H7 (cell line): ENCODE measurements at regions not wholly inside any gene's neighbourhood (a gene's known extent, or its start where the extent isn't known, plus 50 kb on each side); places are given as distances from the start of the nearest gene placed in this dataset.
"Not testable (repeated sequence)": the region's sequence is repeated elsewhere in the genome, so short reads cannot be mapped to it uniquely, and the experiment has no call there.

Experiments used
- DNase-seq: peaks from one replicate; pipeline ENCODE4 v3.0.0; 2012
- H3K27me3 ChIP-seq: 2 replicates; pipeline ENCODE4 v1.6.0; 2011; ENCODE audit warnings: mild to moderate bottlenecking, low read length; ENCODE audit not compliant: control insufficient read depth, insufficient read depth
- H3K36me3 ChIP-seq: replicated peaks from 2 replicates; pipeline ENCODE4 v1.5.1; 2011; ENCODE audit warnings: low read length; ENCODE audit not compliant: control insufficient read depth, insufficient read depth
- H3K4me3 ChIP-seq: 2 replicates; pipeline ENCODE4 v1.5.1; 2011; ENCODE audit warnings: low read depth, mild to moderate bottlenecking, control low read depth, low read length, moderate library complexity; ENCODE audit not compliant: insufficient read depth

DNA sequence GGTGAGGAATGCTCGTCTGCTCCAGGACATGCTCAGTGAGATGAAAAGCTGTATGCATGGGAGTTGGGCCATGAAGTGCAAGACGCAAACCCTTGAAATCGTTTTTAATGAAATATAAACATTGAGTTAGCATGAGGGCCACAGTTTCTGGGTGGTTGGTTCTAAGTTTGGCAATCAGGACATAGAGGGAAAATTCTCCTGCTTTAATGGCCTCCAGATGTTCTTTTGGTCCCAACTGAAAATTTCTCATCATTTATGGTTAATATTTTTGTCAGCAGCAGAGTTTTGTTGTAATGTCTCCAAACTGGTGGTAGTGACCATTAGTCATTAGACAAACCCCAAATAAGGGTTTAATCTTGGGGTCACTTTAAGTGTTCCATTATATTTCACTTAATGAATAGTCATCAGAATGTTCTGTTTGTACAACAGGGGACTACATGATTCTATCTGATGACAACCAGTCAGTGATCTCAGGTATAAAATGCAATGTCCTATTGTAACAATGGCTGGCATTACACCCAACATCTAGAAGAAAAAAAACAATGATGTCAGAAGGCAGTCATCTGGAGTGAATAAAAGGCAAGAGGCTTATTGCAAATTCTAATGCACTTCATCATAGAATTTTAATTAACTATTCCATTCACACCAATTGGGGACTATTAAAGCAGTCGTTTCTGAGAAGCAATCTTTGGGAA, 197.4 kb downstream of the JCAD start:
- no peak overlapping the region for H3K4me3 ChIP-seq
- no peaks in the 10 kb centered on the region for H3K27me3 ChIP-seq
- DNase-seq: no peak
- H3K36me3 ChIP-seq: no peaks in the 10 kb centered on the region

DNA sequence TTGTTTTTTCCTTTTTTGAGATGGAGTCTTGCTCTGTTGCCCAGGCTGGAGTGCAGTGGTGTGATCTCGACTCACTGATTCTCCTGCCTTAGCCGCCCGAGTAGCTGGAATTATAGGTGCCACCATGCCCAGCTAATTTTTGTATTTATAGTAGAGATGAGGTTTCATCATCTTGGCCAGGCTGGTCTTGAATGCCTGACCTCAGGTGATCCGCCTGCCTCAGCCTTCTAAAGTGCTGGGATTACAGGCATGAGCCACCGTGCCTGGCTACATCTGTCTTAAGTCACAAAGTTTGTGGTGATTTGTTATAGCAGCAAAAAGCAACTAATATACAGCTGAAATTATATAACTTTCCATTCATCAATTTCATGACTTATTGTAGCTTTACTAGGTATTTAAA, 198.2 kb downstream of the JCAD start:
- DNase-seq, H3K27me3 ChIP-seq, H3K4me3 ChIP-seq, H3K36me3 ChIP-seq: not testable (repeated sequence)

GRCh38 chr10:29860166-29860565, 199.2 kb downstream of the JCAD start:
- Histone ChIP-seq H3K36me3 (no peaks in the 10 kb centered on the region), H3K27me3 (no peaks in the 10 kb centered on the region), H3K4me3 (no peak overlapping the region)
- DNase-seq: no peak

- Histone ChIP-seq H3K4me3 (no peak overlapping the region), H3K27me3 (no peaks in the 10 kb centered on the region), H3K36me3 (no peaks in the 10 kb centered on the region)
- no peak for DNase-seq
Measured at GRCh38 chr10:29859521-29860130, 199.8 kb downstream of the JCAD start.

- Histone ChIP-seq H3K27me3 (no peaks in the 10 kb centered on the region), H3K4me3 (no peak overlapping the region), H3K36me3 (no peaks in the 10 kb centered on the region)
- no peak for DNase-seq
Measured at GRCh38 chr10:29858702-29859267, 200.6 kb downstream of the JCAD start.

DNA sequence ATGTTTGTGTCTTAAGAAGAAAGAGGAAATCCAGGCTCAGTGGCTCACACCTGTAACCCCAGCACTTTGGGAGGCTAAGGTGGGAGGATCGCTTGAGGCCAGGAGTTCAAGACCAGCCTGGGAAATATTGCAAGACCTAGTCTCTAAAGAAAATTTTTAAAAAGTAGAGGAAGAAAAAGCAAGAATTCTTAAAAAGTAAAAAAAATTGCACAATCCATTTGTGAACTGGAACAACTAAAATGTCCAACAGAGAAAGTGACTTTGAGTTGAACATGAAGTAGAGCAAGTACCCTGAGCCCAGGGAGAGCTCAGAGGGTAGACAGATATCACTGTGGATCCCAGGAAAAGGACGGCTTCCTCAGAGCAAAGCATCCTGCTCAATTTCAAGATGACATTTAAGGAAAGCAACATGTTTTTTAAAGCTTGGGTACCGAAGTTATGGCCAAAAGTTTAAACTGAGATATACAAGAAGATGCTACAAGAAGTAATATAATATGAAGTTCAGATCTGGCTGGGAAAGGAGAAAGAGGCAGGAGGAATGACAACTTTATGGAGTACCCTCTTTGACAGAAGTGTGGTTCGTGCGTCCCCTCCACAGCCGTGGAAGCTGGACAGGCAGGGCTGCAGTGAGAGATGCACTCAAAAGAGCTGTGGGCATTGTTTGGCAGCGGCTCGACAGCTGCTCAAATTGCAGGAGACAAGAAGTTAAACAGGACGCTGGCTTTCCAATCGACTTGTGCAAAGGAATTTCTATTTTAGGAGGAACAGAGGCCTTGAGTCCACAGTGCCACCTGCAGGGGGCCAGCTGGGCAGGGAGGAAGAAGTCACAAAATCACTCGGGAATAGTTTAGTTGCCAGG, 201.3 kb downstream of the JCAD start:
- peak; percentile 28 for DNase-seq
- H3K36me3 ChIP-seq: no peaks in the 10 kb centered on the region
- H3K4me3 ChIP-seq: no peak overlapping the region
- no peaks in the 10 kb centered on the region for H3K27me3 ChIP-seq

DNA sequence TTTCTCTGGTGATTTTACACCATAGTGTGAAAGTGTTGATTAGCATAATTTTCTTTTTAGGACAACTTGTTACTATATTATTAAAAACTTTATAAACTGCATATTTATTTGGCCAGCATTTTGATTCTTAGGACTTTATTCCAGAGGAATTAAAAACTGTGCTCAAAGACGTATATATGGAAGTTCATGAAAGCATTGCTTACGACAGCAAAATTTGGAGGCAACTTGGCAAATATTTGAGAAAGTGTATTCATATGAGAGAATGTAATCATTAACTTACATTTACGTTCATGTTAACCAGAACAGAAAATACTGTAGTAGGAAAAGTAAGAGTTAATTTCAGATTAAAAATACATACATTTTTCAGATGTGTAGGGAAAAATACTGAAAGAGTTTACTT, 203.1 kb downstream of the JCAD start:
- Histone ChIP-seq H3K36me3 (no peaks in the 10 kb centered on the region), H3K4me3 (no peak overlapping the region), H3K27me3 (no peaks in the 10 kb centered on the region)
- DNase-seq: no peak

DNA sequence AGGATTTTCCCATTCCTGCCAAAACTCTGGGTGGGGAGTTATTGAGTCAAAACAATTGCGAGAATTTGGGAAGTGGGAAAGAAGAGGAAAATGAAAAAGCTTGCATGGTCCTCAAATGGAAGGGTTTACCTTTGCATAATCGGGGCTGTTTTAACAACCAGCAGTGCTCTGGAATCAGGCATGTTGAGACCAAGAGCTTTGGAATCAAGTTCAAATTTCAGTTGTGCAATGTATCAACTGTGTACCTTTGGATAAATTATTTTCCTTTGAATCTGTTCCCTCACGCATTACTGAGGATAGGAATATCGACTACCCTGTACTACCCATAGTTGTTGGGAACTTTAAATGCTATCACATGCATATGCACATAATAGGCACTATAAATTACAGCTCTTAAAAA, 205.5 kb downstream of the JCAD start:
- DNase-seq: no peak
- H3K27me3 ChIP-seq: no peaks in the 10 kb centered on the region
- no peaks in the 10 kb centered on the region for H3K36me3 ChIP-seq
- no peak overlapping the region for H3K4me3 ChIP-seq

GRCh38 chr10:29851241-29851640, 208.1 kb downstream of the JCAD start:
- H3K27me3 ChIP-seq: no peaks in the 10 kb centered on the region

DNA sequence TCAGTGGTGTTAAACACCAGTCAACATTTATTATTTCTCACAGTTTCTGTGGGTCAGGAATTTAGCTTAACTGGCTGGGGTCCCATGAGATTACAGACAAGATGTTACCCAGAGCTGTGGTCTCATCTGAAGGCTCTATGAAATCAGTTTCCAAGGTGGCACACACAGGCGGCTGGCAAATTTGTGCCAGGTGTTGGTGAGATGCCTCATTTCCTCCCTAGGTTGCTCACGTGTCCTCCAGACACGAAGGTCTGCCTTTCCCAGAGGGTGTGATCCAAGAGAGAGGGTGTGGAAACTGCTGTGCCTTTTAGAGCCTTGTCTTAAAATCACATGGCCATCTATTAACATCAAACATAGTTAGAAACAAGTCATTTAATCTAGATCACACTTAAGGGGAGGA, 209.0 kb downstream of the JCAD start:
- DNase-seq: no peak
- no peaks in the 10 kb centered on the region for H3K27me3 ChIP-seq
- H3K4me3 ChIP-seq: no peak overlapping the region
- H3K36me3 ChIP-seq: no peaks in the 10 kb centered on the region

More at GRCh38 chr10:29851241-29851640, 208.1 kb downstream of the JCAD start:
- no peak overlapping the region for H3K4me3 ChIP-seq
- H3K36me3 ChIP-seq: no peaks in the 10 kb centered on the region
- DNase-seq: no peak

- Histone ChIP-seq H3K4me3 (no peak overlapping the region), H3K36me3 (no peaks in the 10 kb centered on the region), H3K27me3 (no peaks in the 10 kb centered on the region)
- no peak for DNase-seq
Measured at GRCh38 chr10:29849886-29850285, 209.5 kb downstream of the JCAD start.

DNA sequence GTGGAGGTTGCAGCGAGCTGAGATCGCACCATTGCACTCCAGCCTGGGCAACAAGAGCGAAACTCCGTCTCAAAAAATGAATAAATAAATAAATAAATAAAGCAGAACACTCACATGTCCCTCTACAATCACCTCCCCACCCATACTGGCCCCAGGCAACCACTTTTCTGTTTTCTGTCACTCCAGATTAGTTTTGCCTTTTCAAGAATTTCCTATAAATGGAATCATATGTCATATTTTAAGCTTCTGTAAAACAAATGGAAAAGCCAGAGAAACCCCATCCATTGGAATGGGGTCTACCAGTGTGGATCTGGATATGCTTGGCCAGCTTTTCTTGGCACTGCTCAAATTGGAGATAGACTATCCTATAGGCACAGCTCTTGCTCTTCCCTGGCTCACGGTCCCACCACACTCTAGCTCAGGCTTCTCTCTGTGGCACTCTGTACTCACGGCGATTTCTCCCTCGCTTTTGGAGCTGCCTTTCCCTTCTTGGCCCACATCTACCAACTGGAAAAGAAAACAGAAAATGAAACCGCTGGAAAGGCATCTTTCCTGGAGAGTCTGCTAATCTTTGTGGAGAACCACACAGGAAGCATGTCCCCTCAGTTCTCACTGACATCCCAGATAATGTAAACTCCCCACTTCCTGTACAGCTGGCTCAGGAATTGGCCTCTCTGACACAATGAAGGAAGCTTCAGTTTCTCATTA, 210.1 kb downstream of the JCAD start:
- H3K27me3 ChIP-seq: no peaks in the 10 kb centered on the region
- no peak for DNase-seq
- H3K36me3 ChIP-seq: no peaks in the 10 kb centered on the region
- no peak overlapping the region for H3K4me3 ChIP-seq

GRCh38 chr10:29846881-29847280, 212.1 kb upstream of the SVIL start:
- Histone ChIP-seq H3K4me3 (no peak overlapping the region), H3K36me3 (no peaks in the 10 kb centered on the region), H3K27me3 (no peaks in the 10 kb centered on the region)
- DNase-seq: no peak

GRCh38 chr10:29845166-29845565, 210.4 kb upstream of the SVIL start:
- H3K27me3 ChIP-seq: no peaks in the 10 kb centered on the region
- no peak for DNase-seq
- no peaks in the 10 kb centered on the region for H3K36me3 ChIP-seq
- no peak overlapping the region for H3K4me3 ChIP-seq
